ENCODE measurements at regions not wholly inside any gene's neighbourhood (a gene's known extent, or its start where the extent isn't known, plus 50 kb on each side); places are given as distances from the start of the nearest gene placed in this dataset.

DNA sequence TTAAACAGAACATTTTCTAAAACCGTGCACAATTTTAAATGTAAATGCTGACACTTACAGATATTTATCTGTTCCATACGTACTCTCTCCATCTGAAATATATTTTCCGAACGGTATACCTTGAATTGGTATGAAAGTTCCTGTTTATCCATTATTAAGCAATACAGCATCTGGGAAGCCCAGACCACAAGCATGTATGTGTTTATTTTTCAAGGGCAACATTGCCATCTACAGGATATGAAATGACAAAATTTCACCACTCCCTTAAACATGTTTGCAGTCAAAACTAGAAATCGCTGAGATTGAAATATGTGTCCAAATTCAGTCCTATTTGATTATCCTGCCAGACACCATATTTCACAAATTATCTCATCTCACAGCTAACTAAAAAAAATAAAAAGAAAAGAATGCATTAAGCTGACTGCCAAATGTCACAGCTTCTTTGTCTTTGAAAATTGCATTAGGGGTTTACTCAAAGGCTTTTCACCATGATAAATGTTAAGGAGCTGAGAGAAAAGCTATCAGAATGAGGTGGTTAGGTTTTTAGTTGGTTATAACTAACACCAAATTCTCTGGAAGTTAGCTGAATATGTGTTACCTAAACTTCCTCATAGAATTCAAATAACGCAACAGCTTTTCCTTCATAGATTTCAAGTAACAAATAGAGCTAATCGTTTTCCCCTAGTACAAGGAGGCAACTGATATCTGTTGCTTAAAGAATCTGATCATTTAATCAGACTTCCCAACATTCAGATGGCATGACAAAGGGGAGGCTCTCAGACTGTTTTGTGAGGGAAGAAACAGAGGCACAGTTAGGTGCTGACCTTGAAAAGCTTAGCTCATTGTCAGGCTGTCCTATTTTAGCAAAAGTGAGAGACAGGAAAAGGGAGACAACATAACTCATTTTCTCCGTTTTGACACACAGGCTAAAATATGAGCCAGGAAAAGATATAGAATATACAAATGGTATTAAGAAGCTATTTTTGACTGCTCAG is 533.1 kb downstream of the TBL1XR1 start:
- Histone ChIP-seq H3K4me3 (ENCODE audit: low read depth, low read length) (no peak overlapping the region), H3K36me3 (replicated peaks) (no peaks in the 10 kb centered on the region), H3K27ac (no peak overlapping the region), H3K27me3 (replicated peaks) (no peaks in the 10 kb centered on the region)
- in situ Hi-C loops (cut with HindIII; ENCODE audit: low pct_ligation_motif_present, low sequenced_read_pairs), result no loop called here
- TF ChIP-seq, protein P1, sequence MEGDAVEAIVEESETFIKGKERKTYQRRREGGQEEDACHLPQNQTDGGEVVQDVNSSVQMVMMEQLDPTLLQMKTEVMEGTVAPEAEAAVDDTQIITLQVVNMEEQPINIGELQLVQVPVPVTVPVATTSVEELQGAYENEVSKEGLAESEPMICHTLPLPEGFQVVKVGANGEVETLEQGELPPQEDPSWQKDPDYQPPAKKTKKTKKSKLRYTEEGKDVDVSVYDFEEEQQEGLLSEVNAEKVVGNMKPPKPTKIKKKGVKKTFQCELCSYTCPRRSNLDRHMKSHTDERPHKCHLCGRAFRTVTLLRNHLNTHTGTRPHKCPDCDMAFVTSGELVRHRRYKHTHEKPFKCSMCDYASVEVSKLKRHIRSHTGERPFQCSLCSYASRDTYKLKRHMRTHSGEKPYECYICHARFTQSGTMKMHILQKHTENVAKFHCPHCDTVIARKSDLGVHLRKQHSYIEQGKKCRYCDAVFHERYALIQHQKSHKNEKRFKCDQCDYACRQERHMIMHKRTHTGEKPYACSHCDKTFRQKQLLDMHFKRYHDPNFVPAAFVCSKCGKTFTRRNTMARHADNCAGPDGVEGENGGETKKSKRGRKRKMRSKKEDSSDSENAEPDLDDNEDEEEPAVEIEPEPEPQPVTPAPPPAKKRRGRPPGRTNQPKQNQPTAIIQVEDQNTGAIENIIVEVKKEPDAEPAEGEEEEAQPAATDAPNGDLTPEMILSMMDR (IDR thresholded peaks at IDR 0.05; ENCODE audit: low read depth, low read length, missing control alignments), result peak; percentile 35
- DNase-seq, result peak; percentile 29

DNA sequence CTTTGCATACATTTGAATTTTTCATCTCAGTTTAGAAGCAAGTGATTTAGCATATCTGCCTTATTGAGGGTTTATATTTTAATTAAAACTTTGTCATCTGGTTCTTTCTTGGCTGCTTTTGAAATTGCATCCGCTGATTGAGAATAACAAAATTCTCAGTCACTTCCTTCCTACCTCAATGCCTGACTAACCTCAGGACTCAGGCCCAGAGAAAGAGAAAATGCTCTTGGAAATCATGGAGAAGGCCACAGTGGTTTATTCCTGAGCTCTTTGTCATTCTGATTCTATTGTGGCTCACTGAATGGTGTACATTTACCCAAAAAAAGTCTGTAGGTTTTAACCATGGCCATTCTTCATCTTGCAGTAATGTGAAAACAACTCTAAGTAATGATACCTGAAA is 533.9 kb downstream of the TBL1XR1 start:
- in situ Hi-C loops (cut with HindIII; ENCODE audit: low pct_ligation_motif_present, low sequenced_read_pairs), result no loop called here
- Histone ChIP-seq H3K36me3 (replicated peaks) (no peaks in the 10 kb centered on the region), H3K27ac (no peak overlapping the region), H3K27me3 (replicated peaks) (no peaks in the 10 kb centered on the region), H3K4me3 (ENCODE audit: low read depth, low read length) (no peak overlapping the region)
- TF ChIP-seq, protein P1 (IDR thresholded peaks at IDR 0.05; ENCODE audit: low read depth, low read length, missing control alignments), result no peak
- DNase-seq, result no peak

DNA sequence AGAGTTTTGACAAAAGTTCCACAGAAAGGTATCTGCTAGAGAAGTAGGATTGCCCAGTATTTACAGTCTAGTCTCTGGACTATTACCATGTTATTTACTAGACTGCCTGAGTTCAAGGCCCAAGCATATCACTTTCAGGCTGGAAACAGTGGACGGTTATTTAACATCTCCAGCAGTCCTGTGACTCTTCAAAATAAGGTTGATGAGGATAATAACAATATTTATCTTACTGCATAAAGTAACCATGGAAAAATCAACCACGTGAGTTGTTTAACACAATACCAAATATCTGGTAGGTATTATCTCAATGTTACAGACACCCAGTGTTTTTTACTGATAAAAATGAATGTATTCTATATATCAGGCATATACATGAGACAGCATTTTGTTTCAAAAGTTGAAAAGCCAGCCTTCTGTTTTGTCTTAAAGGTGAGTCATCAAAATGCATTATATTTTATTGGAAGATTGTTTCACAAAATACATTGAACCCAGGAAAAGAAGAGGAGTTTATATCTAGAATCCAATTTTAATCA is 535.8 kb downstream of the TBL1XR1 start:
- Histone ChIP-seq H3K36me3 (replicated peaks) (no peaks in the 10 kb centered on the region), H3K27me3 (replicated peaks) (no peaks in the 10 kb centered on the region), H3K4me3 (ENCODE audit: low read depth, low read length) (no peak overlapping the region), H3K27ac (no peak overlapping the region)
- no peak for DNase-seq
- in situ Hi-C loops (cut with HindIII; ENCODE audit: low pct_ligation_motif_present, low sequenced_read_pairs), result no loop called here
- TF ChIP-seq, protein P1 (IDR thresholded peaks at IDR 0.05; ENCODE audit: low read depth, low read length, missing control alignments), result no peak

DNA sequence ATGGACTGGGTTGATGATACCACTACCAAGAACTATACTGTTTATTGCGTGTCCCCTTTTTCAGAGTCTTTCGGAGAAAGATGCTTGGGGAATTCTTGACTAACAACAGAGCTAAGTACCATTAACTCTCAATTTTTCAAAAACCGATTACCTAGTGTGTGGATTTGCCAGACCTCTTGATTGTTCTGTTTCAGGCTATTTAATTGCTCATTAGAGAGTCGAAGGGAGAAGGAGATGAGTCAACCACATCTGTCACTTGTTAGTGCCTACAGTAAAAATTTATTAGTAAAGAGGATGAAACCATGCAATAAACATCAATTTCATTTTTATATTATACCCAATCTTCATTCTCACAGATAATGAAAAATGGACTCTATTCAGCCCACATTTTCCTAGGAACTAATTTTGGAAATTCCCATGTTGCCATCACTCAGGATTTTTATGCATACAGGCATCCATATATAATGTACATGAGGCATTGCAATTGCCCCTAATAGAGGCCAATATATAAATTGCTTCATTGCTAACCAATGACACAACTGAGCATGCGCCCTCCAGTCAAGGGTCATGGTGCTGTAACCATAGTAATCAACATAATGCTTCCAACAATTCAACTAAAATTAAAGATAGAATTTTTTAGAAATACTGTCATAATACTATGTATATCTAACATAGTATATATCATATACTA is 541.7 kb downstream of the TBL1XR1 start:
- Histone ChIP-seq H3K36me3 (replicated peaks) (no peaks in the 10 kb centered on the region), H3K27me3 (replicated peaks) (no peaks in the 10 kb centered on the region), H3K27ac (no peak overlapping the region), H3K4me3 (ENCODE audit: low read depth, low read length) (no peak overlapping the region)
- DNase-seq, result no peak
- TF ChIP-seq, protein P1 (IDR thresholded peaks at IDR 0.05; ENCODE audit: low read depth, low read length, missing control alignments), result no peak
- in situ Hi-C loops (cut with HindIII; ENCODE audit: low pct_ligation_motif_present, low sequenced_read_pairs), result no loop called here

DNA sequence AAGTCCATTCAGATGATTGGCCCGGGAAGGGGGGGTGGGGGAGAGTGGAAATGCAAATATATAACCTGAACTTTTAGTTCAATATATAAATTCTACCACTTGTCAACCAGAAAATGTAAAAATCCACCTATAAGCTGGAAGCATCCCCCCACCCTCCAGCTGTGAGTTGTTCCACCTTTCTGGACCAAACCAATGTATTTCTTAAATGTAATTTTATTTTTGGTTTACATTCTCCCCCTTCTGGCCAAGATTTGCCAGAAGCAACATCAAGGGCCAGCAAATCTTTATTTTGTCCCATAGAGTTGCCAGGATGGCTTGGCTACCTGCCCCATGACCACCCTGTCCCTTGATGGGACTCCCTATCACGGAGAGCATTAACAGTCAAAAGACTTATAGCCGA is 545.7 kb downstream of the TBL1XR1 start:
- no peaks in the 10 kb centered on the region for H3K36me3 ChIP-seq (replicated peaks)
- in situ Hi-C loops (cut with HindIII; ENCODE audit: low pct_ligation_motif_present, low sequenced_read_pairs), result no loop called here
- TF ChIP-seq, protein P1 (IDR thresholded peaks at IDR 0.05; ENCODE audit: low read depth, low read length, missing control alignments), result no peak
- H3K4me3 ChIP-seq (ENCODE audit: low read depth, low read length), result no peak overlapping the region
- no peaks in the 10 kb centered on the region for H3K27me3 ChIP-seq (replicated peaks)
- H3K27ac ChIP-seq, result no peak overlapping the region
- DNase-seq, result no peak
